ENCODE measurements at regions not wholly inside any gene's neighbourhood (a gene's known extent, or its start where the extent isn't known, plus 50 kb on each side); places are given as distances from the start of the nearest gene placed in this dataset.

GRCh38 chr10:35903021-35903420 lies 260.9 kb upstream of the FZD8 start:
- WGBS, 2 experiments (ENCODE audit: extremely low coverage in 2 of 2, insufficient read length in 1 of 2) = 62% methylated on average over 3 of the region's 7 CpGs; no CpG with 5 or more reads in 1 of the 2 experiments
- ChIA-PET CTCF (no interaction called here), POLR2A (ENCODE audit: unreplicated experiment) (no interaction called here)
- Histone ChIP-seq H3K9ac (ENCODE audit: low read depth, low read length) (no peak overlapping the region), H2BK15ac (ENCODE audit: low read depth, low read length) (0 out of 3 replicates have a peak overlapping the region, but pooled peaks have one; percentile 36), H2BK120ac (ENCODE audit: low read depth, low read length) (no peak overlapping the region; the same call in 1 of the 2 replicates), H3K4me3 (ENCODE audit: insufficient read depth, low read depth, low read length) (no peak overlapping the region), H3K9me3 (ENCODE audit: control insufficient read depth, insufficient read depth, low read length) (no peaks in the 10 kb centered on the region), H2AK5ac (ENCODE audit: low read depth, low read length) (no peak overlapping the region), H3K56ac (ENCODE audit: extremely low read depth, insufficient read depth, low read length) (no peak overlapping the region), H3K9me1 (ENCODE audit: insufficient read depth, low read length) (no peaks in the 10 kb centered on the region), H3K23ac (ENCODE audit: low read depth, low read length) (no peak overlapping the region), H3K4ac (ENCODE audit: low read depth, low read length) (no peak overlapping the region), H2BK20ac (ENCODE audit: low read depth, low read length) (no peak overlapping the region), H2BK5ac (ENCODE audit: low read depth, low read length, poor library complexity, severe bottlenecking) (no peak overlapping the region), H4K20me1 (ENCODE audit: insufficient read depth, low read length) (no peaks in the 10 kb centered on the region), H3K27me3 (ENCODE audit: control insufficient read depth, insufficient read depth, low read length) (no peaks in the 10 kb centered on the region), H3K36me3 (ENCODE audit: control insufficient read depth, insufficient read depth, low read length) (no peaks in the 10 kb centered on the region), H3K27ac (ENCODE audit: insufficient read depth, low read length) (no peak overlapping the region), H3K4me2 (ENCODE audit: low read depth, low read length) (no peak overlapping the region), H4K91ac (ENCODE audit: insufficient read depth, low read depth, low read length) (no peak overlapping the region), H3K79me1 (ENCODE audit: low read depth in 1 of 2, low read length in 2 of 2) (no peaks in the 10 kb centered on the region), H3K4me1 (ENCODE audit: control insufficient read depth, insufficient read depth, low read length) (peaks cover 7% of the 10 kb centered on the region), H2AK9ac (replicated peaks; ENCODE audit: low read depth, low read length, poor library complexity) (no peak overlapping the region), H3K18ac (ENCODE audit: low read depth, low read length) (no peak overlapping the region), H2AFZ (replicated peaks; ENCODE audit: low read length, poor library complexity) (no peak overlapping the region), H4K5ac (ENCODE audit: low read depth, low read length) (no peak overlapping the region), H3K14ac (replicated peaks; ENCODE audit: low read depth, low read length) (no peak overlapping the region; the same call in 1 of the 2 replicates), H4K8ac (ENCODE audit: low read depth in 2 of 2, low read length in 2 of 2) (no peak overlapping the region)
- no peak for DNase-seq
- no TSS peak for BruUV-seq (replicated peaks)
- TF ChIP-seq SMC3 (IDR thresholded peaks at IDR 0.05; ENCODE audit: low read depth, low read length) = no peak
- no peak for TF ChIP-seq MAFK (IDR thresholded peaks at IDR 0.05; ENCODE audit: low read depth, low read length)
- no peak for TF ChIP-seq RFX5 (IDR thresholded peaks at IDR 0.05; ENCODE audit: low read depth, low read length)
- TF ChIP-seq CEBPB (IDR thresholded peaks at IDR 0.05; ENCODE audit: low read depth, low read length) = no peak
- dilution Hi-C loops (cut with HindIII; ENCODE audit: low sequenced_read_pairs, unreplicated experiment) (no loop called here), in situ Hi-C loops (cut with MboI; ENCODE audit: low sequenced_read_pairs) (no loop called here), intact Hi-C loops (cut with micrococcal nuclease) (loop anchor here (1.0 kb wide), 1 partner anchor 21 kb away; no protein-coding TSS in a partner anchor)
- no peak for ATAC-seq (ENCODE audit: low read depth)

All from IMR-90 (cell line).